IMR-90 (cell line): ENCODE measurements at regions not wholly inside any gene's neighbourhood (a gene's known extent, or its start where the extent isn't known, plus 50 kb on each side); places are given as distances from the start of the nearest gene placed in this dataset.

Source experiments
- ATAC-seq: fragments of 200-7000 bp; cut with Tn5 transposase; 2 replicates; pipeline ENCODE4 v1.9.1; 2020; ENCODE audit warnings: low read depth, mild to moderate bottlenecking, moderate library complexity
- BruUV-seq: library from RNA; stranded (reverse); fragments of 400-500 nt; replicated peaks from 2 replicates; lab custom pipeline; 2021; lab: Mats Ljungman, UMichigan
- CTCF ChIA-PET: fragments of 300-600 bp; formaldehyde crosslinking; extraction: SDS; loops from one replicate; lab custom pipeline; 2021; ENCODE audit warnings: antibody characterized with exemption; lab: Yijun Ruan, JAX
- POLR2A ChIA-PET: fragments of 300-600 bp; sonication (Branson Sonifier 250); formaldehyde crosslinking; loops from one replicate; lab custom pipeline; 2022; ENCODE audit warnings: antibody characterized with exemption; ENCODE audit not compliant: unreplicated experiment; lab: Charles Lee
- DNase-seq: peaks from one replicate; pipeline ENCODE4 v3.0.0; 2013
- H2AFZ ChIP-seq: replicated peaks from 2 replicates; pipeline ENCODE3; 2013; ENCODE audit warnings: low read length, mild to moderate bottlenecking; ENCODE audit not compliant: poor library complexity
- H2AK5ac ChIP-seq: 2 replicates; pipeline ENCODE4 v1.6.1; 2013; ENCODE audit warnings: low read depth, low read length, inconsistent platforms
- H2AK9ac ChIP-seq: replicated peaks from 2 replicates; pipeline ENCODE3; 2013; ENCODE audit warnings: mild to moderate bottlenecking, low read depth, low read length, moderate library complexity; ENCODE audit not compliant: poor library complexity
- H2BK120ac ChIP-seq: 2 replicates; pipeline ENCODE4 v1.6.1; 2013; ENCODE audit warnings: low read depth, low read length, inconsistent platforms
- H2BK15ac ChIP-seq: 3 replicates; pipeline ENCODE4 v1.6.1; 2013; ENCODE audit warnings: low read depth, low read length, inconsistent platforms
- H2BK20ac ChIP-seq: 2 replicates; pipeline ENCODE4 v1.6.1; 2013; ENCODE audit warnings: low read depth, mild to moderate bottlenecking, inconsistent platforms, low read length, moderate library complexity
- H2BK5ac ChIP-seq: 2 replicates; pipeline ENCODE4 v1.6.1; 2013; ENCODE audit warnings: mild to moderate bottlenecking, low read depth, low read length, inconsistent platforms; ENCODE audit not compliant: poor library complexity, severe bottlenecking
- H3K14ac ChIP-seq: replicated peaks from 2 replicates; pipeline ENCODE4 v1.6.1; 2013; ENCODE audit warnings: low read depth, low read length, inconsistent platforms
- H3K18ac ChIP-seq: 2 replicates; pipeline ENCODE4 v1.6.1; 2013; ENCODE audit warnings: low read depth, low read length, control low read depth
- H3K23ac ChIP-seq: 2 replicates; pipeline ENCODE4 v1.6.1; 2013; ENCODE audit warnings: low read depth, low read length, inconsistent platforms
- H3K27ac ChIP-seq: 2 replicates; pipeline ENCODE4 v1.5.1; 2013; ENCODE audit warnings: mild to moderate bottlenecking, control low read depth, low read length; ENCODE audit not compliant: insufficient read depth
- H3K27me3 ChIP-seq: 2 replicates; pipeline ENCODE4 v1.6.1; 2013; ENCODE audit warnings: low read length; ENCODE audit not compliant: control insufficient read depth, insufficient read depth
- H3K36me3 ChIP-seq: 2 replicates; pipeline ENCODE4 v1.6.1; 2013; ENCODE audit warnings: low read length, mixed read lengths; ENCODE audit not compliant: control insufficient read depth, insufficient read depth
- H3K4ac ChIP-seq: 2 replicates; pipeline ENCODE4 v1.6.1; 2013; ENCODE audit warnings: low read depth, low read length, inconsistent platforms
- H3K4me1 ChIP-seq: 2 replicates; pipeline ENCODE4 v1.6.1; 2013; ENCODE audit warnings: low read length, mixed read lengths; ENCODE audit not compliant: control insufficient read depth, insufficient read depth
- H3K4me2 ChIP-seq: 2 replicates; pipeline ENCODE4 v1.6.1; 2013; ENCODE audit warnings: low read depth, mild to moderate bottlenecking, control low read depth, low read length, moderate library complexity
- H3K4me3 ChIP-seq: 2 replicates; pipeline ENCODE4 v1.5.1; 2013; ENCODE audit warnings: low read depth, mild to moderate bottlenecking, control low read depth, low read length, moderate library complexity; ENCODE audit not compliant: insufficient read depth
- H3K56ac ChIP-seq: 2 replicates; pipeline ENCODE4 v1.6.1; 2013; ENCODE audit warnings: low read length, inconsistent platforms; ENCODE audit not compliant: insufficient read depth; ENCODE audit errors: extremely low read depth
- H3K79me1 ChIP-seq, 2 experiments: 2 replicates each; pipeline ENCODE4 v1.6.1; 2013; ENCODE audit warnings: low read length in 2 of 2, inconsistent platforms in 1 of 2, low read depth in 1 of 2
- H3K9ac ChIP-seq: 2 replicates; pipeline ENCODE4 v1.6.1; 2013; ENCODE audit warnings: low read depth, low read length, control low read depth
- H3K9me1 ChIP-seq: 2 replicates; pipeline ENCODE4 v1.6.1; 2013; ENCODE audit warnings: low read length, inconsistent platforms; ENCODE audit not compliant: insufficient read depth
- H3K9me3 ChIP-seq: 2 replicates; pipeline ENCODE4 v1.6.1; 2013; ENCODE audit warnings: low read length; ENCODE audit not compliant: control insufficient read depth, insufficient read depth
- H4K20me1 ChIP-seq: 2 replicates; pipeline ENCODE4 v1.6.1; 2013; ENCODE audit warnings: low read length, inconsistent platforms; ENCODE audit not compliant: insufficient read depth
- H4K5ac ChIP-seq: 2 replicates; pipeline ENCODE4 v1.6.1; 2013; ENCODE audit warnings: mild to moderate bottlenecking, low read depth, low read length, control low read depth
- H4K8ac ChIP-seq, 2 experiments: 2 replicates each; pipeline ENCODE4 v1.6.1; 2013; ENCODE audit warnings: low read depth in 2 of 2, low read length in 2 of 2, control low read depth in 1 of 2, inconsistent platforms in 1 of 2
- H4K91ac ChIP-seq: 2 replicates; pipeline ENCODE4 v1.6.1; 2013; ENCODE audit warnings: low read depth, low read length, inconsistent platforms; ENCODE audit not compliant: insufficient read depth
- CEBPB ChIP-seq: IDR thresholded peaks from 2 replicates; pipeline ENCODE4 v1.6.1; 2012; ENCODE audit warnings: low read depth, low read length, improper control_type of control experiment
- CHD1 ChIP-seq: IDR thresholded peaks from 2 replicates; pipeline ENCODE4 v1.6.1; 2012; ENCODE audit warnings: low read depth, low read length, improper control_type of control experiment
- CTCF ChIP-seq: conservative IDR thresholded peaks from 2 replicates; pipeline ENCODE4 v1.5.1; 2012; ENCODE audit warnings: mild to moderate bottlenecking, low read depth, low read length, improper control_type of control experiment
- FOS ChIP-seq: fragments of 150-350 bp; IDR thresholded peaks from 2 replicates; pipeline ENCODE4 v1.6.1; 2016; ENCODE audit warnings: low read depth, low read length
- MAFK ChIP-seq: IDR thresholded peaks from 2 replicates; pipeline ENCODE4 v1.6.1; 2012; ENCODE audit warnings: low read depth, low read length, improper control_type of control experiment
- MAZ ChIP-seq: IDR thresholded peaks from 2 replicates; pipeline ENCODE4 v1.6.1; 2012; ENCODE audit warnings: low read depth, mild to moderate bottlenecking, low read length, improper control_type of control experiment, moderate library complexity, borderline replicate concordance
- MXI1 ChIP-seq: IDR thresholded peaks from 2 replicates; pipeline ENCODE4 v1.6.1; 2012; ENCODE audit warnings: low read depth, mild to moderate bottlenecking, low read length, moderate library complexity, borderline replicate concordance
- RCOR1 ChIP-seq: IDR thresholded peaks from 2 replicates; pipeline ENCODE4 v1.6.1; 2012; ENCODE audit warnings: mild to moderate bottlenecking, low read length, improper control_type of control experiment; ENCODE audit not compliant: insufficient replicate concordance
- USF2 ChIP-seq: fragments of 150-350 bp; IDR thresholded peaks from 2 replicates; pipeline ENCODE4 v1.6.1; 2017; ENCODE audit warnings: mild to moderate bottlenecking, antibody characterized with exemption, low read length, low read depth
- WGBS, 2 experiments: methylation state at CpG; one replicate each; pipeline versions ENCODE4 v1.1.5 to v1.1.7; 2013; ENCODE audit warnings: missing lambda C conversion rate in 2 of 2; ENCODE audit not compliant: insufficient read length in 1 of 2; ENCODE audit errors: extremely low coverage in 2 of 2; 5-methylcytosine and 5-hydroxymethylcytosine counted together
- dilution Hi-C: fragments of 300-500 bp; cut with HindIII; formaldehyde crosslinking; loops from one replicate; pipeline ENCODE4 v1.14.3; 2018; ENCODE audit warnings: low sequenced_read_pairs; ENCODE audit not compliant: unreplicated experiment
- in situ Hi-C: fragments of 300-500 bp; cut with MboI; formaldehyde crosslinking; loops from 3 replicates; pipeline ENCODE4 v1.14.3; 2019; ENCODE audit warnings: low sequenced_read_pairs, inconsistent platforms, mixed read lengths
- intact Hi-C: fragments of 100-400 bp; cut with micrococcal nuclease; formaldehyde crosslinking; loops from 2 replicates; pipeline ENCODE4 v1.10.0; 2022

GRCh38 chrX:138938003-138938402 is 226.5 kb upstream of the FGF13 start:
- Histone ChIP-seq H3K23ac (no peak overlapping the region), H3K9ac (no peak overlapping the region), H2BK15ac (no peak overlapping the region), H3K36me3 (no peaks in the 10 kb centered on the region), H4K20me1 (no peaks in the 10 kb centered on the region), H4K91ac (no peak overlapping the region), H2AK5ac (no peak overlapping the region), H4K8ac (no peak overlapping the region), H2BK120ac (no peak overlapping the region), H3K27me3 (no peaks in the 10 kb centered on the region), H2AFZ (no peak overlapping the region), H2BK20ac (no peak overlapping the region), H3K18ac (no peak overlapping the region), H3K4me2 (no peak overlapping the region), H2BK5ac (no peak overlapping the region), H4K5ac (no peak overlapping the region), H3K56ac (no peak overlapping the region), H3K14ac (no peak overlapping the region), H3K79me1 (no peaks in the 10 kb centered on the region), H3K4ac (no peak overlapping the region), H3K4me3 (no peak overlapping the region), H3K27ac (no peak overlapping the region), H3K9me1 (no peaks in the 10 kb centered on the region), H2AK9ac (no peak overlapping the region), H3K9me3 (no peaks in the 10 kb centered on the region), H3K4me1 (no peaks in the 10 kb centered on the region)
- dilution Hi-C loops: no loop called here
- POLR2A ChIA-PET: no interaction called here
- no peak for TF ChIP-seq RCOR1
- no peak for TF ChIP-seq MAZ
- TF ChIP-seq CHD1: no peak
- no peak for TF ChIP-seq USF2
- no peak for TF ChIP-seq MAFK
- no peak for TF ChIP-seq FOS
- no peak for TF ChIP-seq CTCF
- TF ChIP-seq MXI1: no peak
- no peak for TF ChIP-seq CEBPB
- CTCF ChIA-PET: no interaction called here
- intact Hi-C loops: no loop called here
- no peak for DNase-seq
- in situ Hi-C loops: no loop called here
- WGBS, 2 experiments: no CpG with 5 or more reads among the region's 1 CpG
- ATAC-seq: no peak
- BruUV-seq: no TSS peak
